ENCODE measurements at regions not wholly inside any gene's neighbourhood (a gene's known extent, or its start where the extent isn't known, plus 50 kb on each side); places are given as distances from the start of the nearest gene placed in this dataset.

DNA sequence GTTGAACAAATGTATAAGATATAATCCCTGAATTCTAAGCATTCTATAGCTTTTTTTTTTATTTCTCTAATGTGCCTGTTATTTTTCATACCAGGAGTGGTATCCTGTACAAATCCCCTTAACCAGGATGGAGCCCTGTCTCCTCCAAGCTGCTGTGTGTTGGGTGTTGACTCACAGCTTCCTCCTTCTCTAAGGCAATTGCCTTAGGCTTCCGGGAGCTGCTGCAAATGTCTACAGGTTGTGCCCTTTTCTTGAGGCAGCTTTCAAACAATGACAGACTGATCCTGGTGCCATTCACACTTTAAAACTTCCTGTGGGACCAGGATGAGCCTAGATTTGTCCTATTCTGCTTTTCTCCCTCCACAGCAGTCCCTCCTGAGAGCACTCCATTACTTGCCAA, 173.2 kb downstream of the BTBD3 start:
- no peak overlapping the region for H4K91ac ChIP-seq (ENCODE audit: insufficient read length, low read depth, low read length)
- H3K27me3 ChIP-seq (ENCODE audit: insufficient read depth, low read length) = no peaks in the 10 kb centered on the region
- no peak overlapping the region for H2BK5ac ChIP-seq (ENCODE audit: insufficient read length, low read length)
- no peak overlapping the region for H4K8ac ChIP-seq (replicated peaks; ENCODE audit: insufficient read length, low read depth, low read length)
- no peak overlapping the region for H2AFZ ChIP-seq (ENCODE audit: low read length)
- Mint-ChIP-seq H3K27ac (no peak overlapping the region), H3K4me1 (0 out of 4 replicates have a peak, but pooled peaks cover 0 to 2% of the 10 kb centered on the region in 2 experiments), H3K4me3 (no peak overlapping the region), H3K9me3 (no peaks in the 10 kb centered on the region), H3K27me3 (ENCODE audit: low read depth) (no peaks in the 10 kb centered on the region), H3K36me3 (ENCODE audit: insufficient read depth in 1 of 3, low read depth in 3 of 3) (no peaks in the 10 kb centered on the region)
- no peak overlapping the region for H2AK5ac ChIP-seq (ENCODE audit: insufficient read length, low read length)
- no peaks in the 10 kb centered on the region for H3K9me3 ChIP-seq (ENCODE audit: control insufficient read depth, low read depth, low read length)
- H3K79me2 ChIP-seq (ENCODE audit: insufficient read depth, low read length) = no peaks in the 10 kb centered on the region
- no peak overlapping the region for H2BK12ac ChIP-seq (ENCODE audit: insufficient read length, low read depth, low read length)
- no peak overlapping the region for H3K4me2 ChIP-seq (ENCODE audit: insufficient read depth, insufficient read length, low read length)
- H2BK20ac ChIP-seq (ENCODE audit: low read depth, low read length, poor library complexity, severe bottlenecking) = no peak overlapping the region
- no peak overlapping the region for H3T11ph ChIP-seq (ENCODE audit: low read length)
- no peak overlapping the region for H2BK15ac ChIP-seq (ENCODE audit: low read depth, low read length)
- WGBS (ENCODE audit: extremely low coverage, insufficient read length, low lambda C conversion rate) = no CpG with 5 or more reads among the region's 1 CpG
- H3K14ac ChIP-seq (ENCODE audit: insufficient read depth, low read length) = no peak overlapping the region
- H3K27ac ChIP-seq (ENCODE audit: insufficient read length, low read depth, low read length) = no peak overlapping the region
- TF ChIP-seq, protein P1, sequence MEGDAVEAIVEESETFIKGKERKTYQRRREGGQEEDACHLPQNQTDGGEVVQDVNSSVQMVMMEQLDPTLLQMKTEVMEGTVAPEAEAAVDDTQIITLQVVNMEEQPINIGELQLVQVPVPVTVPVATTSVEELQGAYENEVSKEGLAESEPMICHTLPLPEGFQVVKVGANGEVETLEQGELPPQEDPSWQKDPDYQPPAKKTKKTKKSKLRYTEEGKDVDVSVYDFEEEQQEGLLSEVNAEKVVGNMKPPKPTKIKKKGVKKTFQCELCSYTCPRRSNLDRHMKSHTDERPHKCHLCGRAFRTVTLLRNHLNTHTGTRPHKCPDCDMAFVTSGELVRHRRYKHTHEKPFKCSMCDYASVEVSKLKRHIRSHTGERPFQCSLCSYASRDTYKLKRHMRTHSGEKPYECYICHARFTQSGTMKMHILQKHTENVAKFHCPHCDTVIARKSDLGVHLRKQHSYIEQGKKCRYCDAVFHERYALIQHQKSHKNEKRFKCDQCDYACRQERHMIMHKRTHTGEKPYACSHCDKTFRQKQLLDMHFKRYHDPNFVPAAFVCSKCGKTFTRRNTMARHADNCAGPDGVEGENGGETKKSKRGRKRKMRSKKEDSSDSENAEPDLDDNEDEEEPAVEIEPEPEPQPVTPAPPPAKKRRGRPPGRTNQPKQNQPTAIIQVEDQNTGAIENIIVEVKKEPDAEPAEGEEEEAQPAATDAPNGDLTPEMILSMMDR (conservative IDR thresholded peaks at IDR 0.05) = no peak
- no peak overlapping the region for H3K4ac ChIP-seq (ENCODE audit: low read depth, low read length)
- no peaks in the 10 kb centered on the region for H3K79me1 ChIP-seq (ENCODE audit: insufficient read depth, low read depth, low read length, poor library complexity, severe bottlenecking)
- no peak overlapping the region for H2BK120ac ChIP-seq (ENCODE audit: low read depth, low read length, poor library complexity, severe bottlenecking)
- H3K4me1 ChIP-seq (ENCODE audit: insufficient read depth, low read length) = no peaks in the 10 kb centered on the region
- no peaks in the 10 kb centered on the region for H4K20me1 ChIP-seq (ENCODE audit: control insufficient read depth, insufficient read depth, insufficient read length)
- H3K18ac ChIP-seq (ENCODE audit: insufficient read length, low read depth, low read length) = no peak overlapping the region
- H3K23ac ChIP-seq (ENCODE audit: insufficient read length, low read depth, low read length) = no peak overlapping the region
- H3K9ac ChIP-seq (ENCODE audit: extremely low read depth, insufficient read length, low read length) = no peak overlapping the region
- no peak overlapping the region for H3K56ac ChIP-seq (ENCODE audit: insufficient read length, low read depth, low read length)
- DNase-seq = no peak
- no peaks in the 10 kb centered on the region for H3K23me2 ChIP-seq (ENCODE audit: insufficient read length, low read depth, low read length, poor library complexity, severe bottlenecking)
- H4K5ac ChIP-seq (ENCODE audit: insufficient read length, low read depth, low read length) = no peak overlapping the region
